ENCODE measurements at regions not wholly inside any gene's neighbourhood (a gene's known extent, or its start where the extent isn't known, plus 50 kb on each side); places are given as distances from the start of the nearest gene placed in this dataset.
"Not testable (repeated sequence)": the region's sequence is repeated elsewhere in the genome, so short reads cannot be mapped to it uniquely, and the experiment has no call there.

DNA sequence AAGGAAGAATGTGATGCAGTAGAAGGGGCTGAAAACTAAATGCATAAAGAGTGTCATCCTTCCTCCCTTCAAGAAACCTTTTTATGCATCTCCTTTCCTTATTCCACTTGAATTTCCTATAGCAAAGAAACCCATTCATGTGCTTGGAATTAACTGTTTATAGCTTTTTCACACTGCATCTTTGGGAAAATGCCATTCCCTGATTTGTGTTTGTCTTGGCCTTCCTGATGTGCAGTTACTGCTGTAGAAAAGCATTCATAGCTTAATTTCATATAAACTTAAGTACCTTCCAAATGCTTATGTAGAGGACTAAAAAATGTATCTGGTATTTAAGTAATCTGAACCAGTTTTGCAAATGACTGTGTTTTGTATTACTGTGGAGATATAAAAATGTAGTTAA lies 61.8 kb downstream of the SDR9C7 start:
- ATAC-seq (no peak), DNase-seq (ENCODE audit: missing footprints) (no peak)
- intact Hi-C loops (cut with DNase I), result no loop called here

- DNase-seq (ENCODE audit: missing footprints) (no peak), ATAC-seq (no peak)
- intact Hi-C loops (cut with DNase I), result no loop called here
Observed at GRCh38 chr12:56867216-56867615, 67.0 kb downstream of the SDR9C7 start.

GRCh38 chr12:56866493-56866892 lies 67.7 kb downstream of the SDR9C7 start:
- intact Hi-C loops (cut with DNase I), result no loop called here
- DNase-seq (ENCODE audit: missing footprints) (no peak), ATAC-seq (no peak)

DNA sequence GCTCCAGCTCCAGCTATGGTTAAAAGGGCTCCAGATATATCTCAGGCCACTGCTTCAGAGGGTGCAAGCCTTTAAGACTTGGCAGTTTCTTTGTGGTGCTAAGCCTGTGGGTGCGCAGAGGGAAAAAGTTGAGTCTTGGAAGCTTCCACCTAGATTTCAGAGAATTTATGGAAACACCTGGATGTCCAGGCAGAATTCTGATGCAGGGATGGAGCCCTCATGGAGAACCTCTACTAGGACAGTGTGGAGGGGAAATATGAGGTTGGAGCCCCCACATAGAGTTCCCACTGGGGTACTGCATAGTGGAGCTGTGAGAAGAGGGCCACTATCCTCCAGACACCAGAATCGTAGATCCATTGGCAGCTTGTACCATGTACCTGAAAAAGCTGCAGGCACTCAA lies 69.9 kb downstream of the SDR9C7 start:
- ATAC-seq (no peak), DNase-seq (ENCODE audit: missing footprints) (no peak)
- intact Hi-C loops (cut with DNase I), result no loop called here

DNA sequence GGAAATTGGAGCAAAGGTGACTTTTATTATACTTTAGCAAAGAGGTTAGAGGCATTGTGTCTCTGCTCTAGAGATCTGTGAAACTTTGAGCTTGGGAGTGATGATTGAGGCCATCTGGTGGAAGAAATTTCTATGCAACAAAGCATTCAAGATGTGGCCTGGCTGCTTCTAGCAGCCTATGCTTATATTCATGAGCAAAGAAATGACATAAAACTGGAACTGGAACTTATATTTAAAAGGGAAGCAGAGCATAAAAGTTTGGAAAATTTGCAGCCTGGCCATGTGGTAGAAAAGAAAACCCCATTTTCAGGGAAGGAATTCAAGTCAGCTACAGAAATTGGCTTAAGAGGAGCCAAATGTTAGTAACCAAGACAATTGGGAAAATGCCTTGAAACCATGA lies 70.4 kb downstream of the SDR9C7 start:
- DNase-seq (ENCODE audit: missing footprints) (no peak), ATAC-seq (no peak)
- intact Hi-C loops (cut with DNase I), result no loop called here

- DNase-seq (ENCODE audit: missing footprints) (no peak), ATAC-seq (no peak)
- intact Hi-C loops (cut with DNase I), result no loop called here
Observed at GRCh38 chr12:56862264-56862663, 71.9 kb downstream of the SDR9C7 start.

DNA sequence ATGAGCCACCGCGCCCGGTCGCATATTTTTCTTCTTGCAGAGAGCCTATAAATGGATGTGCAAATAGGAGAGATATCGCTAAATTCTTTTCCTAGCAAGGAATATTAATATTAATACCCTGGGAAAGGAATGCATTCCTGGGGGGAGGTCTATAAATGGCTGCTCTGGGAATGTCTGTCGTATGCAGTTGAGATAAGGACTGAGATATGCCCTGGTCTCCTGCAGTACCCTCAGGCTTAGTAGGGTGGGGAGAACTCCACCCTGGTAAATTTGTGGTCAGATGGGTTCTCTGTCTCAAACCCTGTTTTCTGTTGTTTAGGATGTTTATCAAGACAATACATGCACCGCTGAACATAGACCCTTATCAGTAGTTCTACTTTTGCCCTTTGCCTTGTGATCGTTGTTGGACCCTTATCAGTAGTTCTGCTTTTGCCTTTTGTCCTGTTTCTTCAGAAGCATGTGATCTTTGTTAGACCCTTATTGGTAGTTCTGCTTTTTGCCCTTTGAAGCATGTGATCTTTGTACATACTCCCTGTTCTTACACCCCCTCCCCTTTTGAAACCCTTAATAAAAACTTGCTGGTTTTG lies 80.7 kb downstream of the SDR9C7 start:
- DNase-seq (ENCODE audit: missing footprints); intact Hi-C loops (cut with DNase I); ATAC-seq: not testable (repeated sequence)

DNA sequence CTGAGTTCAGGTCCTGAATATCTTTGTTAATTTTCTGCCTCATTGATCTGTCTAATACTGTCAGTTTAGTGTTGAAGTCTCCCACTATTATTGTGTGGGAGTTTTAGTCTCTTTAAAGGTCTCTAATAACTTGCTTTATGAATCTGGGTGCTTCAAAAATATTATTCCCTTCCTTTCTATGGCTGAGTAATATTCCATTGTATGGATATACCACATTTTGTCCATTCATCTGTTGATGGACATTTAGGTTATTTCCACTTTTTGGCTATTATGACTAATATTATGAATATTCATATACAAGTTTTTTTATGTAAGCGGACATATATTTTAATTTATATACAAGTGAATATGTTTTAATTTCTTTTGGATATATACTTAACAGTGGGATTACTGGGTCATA lies 82.7 kb downstream of the SDR9C7 start:
- intact Hi-C loops (cut with DNase I), result no loop called here
- DNase-seq (ENCODE audit: missing footprints) (no peak), ATAC-seq (no peak)

- intact Hi-C loops (cut with DNase I), result loop anchor here (5.0 kb wide), 1 partner anchor 146 kb away; no protein-coding TSS in a partner anchor
- DNase-seq (ENCODE audit: missing footprints) (no peak), ATAC-seq (no peak)
Observed at GRCh38 chr12:56840922-56841321, 77.8 kb downstream of the HSD17B6 start.

DNA sequence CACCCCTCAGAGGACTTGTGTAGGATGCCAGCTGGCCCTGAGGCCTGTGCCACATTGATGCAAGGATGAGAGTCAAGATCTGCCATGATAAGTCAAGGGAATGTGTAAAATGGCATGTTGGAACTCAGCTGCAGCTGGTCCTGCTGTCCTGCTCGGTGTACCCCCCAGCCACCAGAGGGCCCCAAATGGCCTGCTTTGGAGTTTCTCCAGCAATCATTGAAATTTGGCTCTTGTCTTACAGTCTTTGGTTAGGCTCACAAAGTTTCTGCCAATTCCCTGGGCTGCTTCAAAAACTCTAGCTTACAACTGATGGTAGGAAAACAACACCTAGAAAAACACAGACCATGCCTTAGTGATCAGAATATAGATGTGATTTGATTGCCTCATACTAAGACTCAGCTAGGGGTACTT lies 76.8 kb downstream of the HSD17B6 start:
- ATAC-seq (peak; percentile 60), DNase-seq (ENCODE audit: missing footprints) (peak; percentile 71)
- intact Hi-C loops (cut with DNase I), result loop anchor here (5.0 kb wide), 2 partner anchors 147 to 162 kb away; no protein-coding TSS in a partner anchor

DNA sequence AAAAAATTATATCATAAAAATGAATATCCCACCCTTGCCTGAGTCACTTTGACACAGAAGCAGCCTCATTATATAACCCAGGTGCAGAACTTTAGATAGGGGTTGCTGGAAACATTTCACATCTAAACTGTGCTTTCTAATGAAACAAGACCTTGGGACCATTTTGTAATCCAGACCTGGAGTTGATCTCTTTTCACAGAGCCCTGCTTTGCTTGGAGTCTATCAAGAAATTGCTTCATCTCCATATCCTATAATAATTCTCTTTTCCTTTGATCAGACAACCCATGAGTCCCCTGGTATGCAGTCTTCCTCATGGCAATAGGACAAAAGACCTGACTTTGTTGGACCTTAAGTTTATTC lies 76.3 kb downstream of the HSD17B6 start:
- ATAC-seq (no peak), DNase-seq (ENCODE audit: missing footprints) (no peak)
- intact Hi-C loops (cut with DNase I), result loop anchor here (5.0 kb wide), 1 partner anchor 163 kb away; no protein-coding TSS in a partner anchor

GRCh38 chr12:56838621-56839488 lies 75.7 kb downstream of the HSD17B6 start:
- DNase-seq (ENCODE audit: missing footprints), result no peak
- intact Hi-C loops (cut with DNase I), result loop anchor here (5.0 kb wide), 1 partner anchor 163 kb away; no protein-coding TSS in a partner anchor
- no peak for ATAC-seq

Measured in Right ventricle myocardium inferior (tissue), 1 donor.